Endothelial cell of umbilical vein (primary cell): ENCODE measurements at regions not wholly inside any gene's neighbourhood (a gene's known extent, or its start where the extent isn't known, plus 50 kb on each side); places are given as distances from the start of the nearest gene placed in this dataset.

ENCODE experiments used
- EZH2 ChIP-seq: IDR thresholded peaks from 2 replicates; pipeline ENCODE4 v1.6.1; 2012; ENCODE audit warnings: borderline replicate concordance, low read depth, mild to moderate bottlenecking, moderate library complexity, low read length, inconsistent platforms; ENCODE audit not compliant: severe bottlenecking
- POLR2A ChIP-seq: IDR thresholded peaks from 2 replicates; pipeline ENCODE4 v1.6.1; 2012; ENCODE audit warnings: low read depth, mild to moderate bottlenecking, control low read depth, low read length
- TF ChIP-seq, protein P1 (sequence below), 2 donors: IDR thresholded peaks; 1 replicate in 1 of 2; 2 replicates in 1 of 2; pipeline ENCODE4 v1.5.1; 2011; ENCODE audit warnings: low read length in 2 of 2, mild to moderate bottlenecking in 2 of 2, moderate library complexity in 2 of 2, control low read depth in 1 of 2, inconsistent platforms in 1 of 2, low read depth in 1 of 2; ENCODE audit not compliant: insufficient read depth in 1 of 2; ENCODE audit errors: extremely low read depth in 1 of 2

DNA sequence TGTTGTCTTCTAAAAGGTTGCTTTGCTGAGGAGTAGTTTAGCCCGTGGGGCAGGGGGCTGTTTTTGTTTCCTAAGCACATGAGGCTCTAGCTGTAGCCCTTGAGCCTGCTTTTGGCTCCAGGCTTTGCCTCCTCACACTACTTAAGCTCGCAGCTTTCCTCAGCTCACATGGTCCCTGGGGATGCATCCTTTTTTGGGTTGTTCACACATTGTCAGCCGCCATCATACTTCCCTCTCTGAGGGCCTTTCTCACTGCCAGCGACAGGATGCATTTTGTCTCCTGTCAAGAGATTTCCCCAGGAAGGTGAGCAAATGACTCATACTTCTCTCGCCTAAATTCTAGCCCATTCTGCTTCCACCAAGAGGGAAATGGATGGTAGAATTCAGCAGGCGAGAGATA lies 279.5 kb upstream of the PKDCC start:
- TF ChIP-seq, protein P1, sequence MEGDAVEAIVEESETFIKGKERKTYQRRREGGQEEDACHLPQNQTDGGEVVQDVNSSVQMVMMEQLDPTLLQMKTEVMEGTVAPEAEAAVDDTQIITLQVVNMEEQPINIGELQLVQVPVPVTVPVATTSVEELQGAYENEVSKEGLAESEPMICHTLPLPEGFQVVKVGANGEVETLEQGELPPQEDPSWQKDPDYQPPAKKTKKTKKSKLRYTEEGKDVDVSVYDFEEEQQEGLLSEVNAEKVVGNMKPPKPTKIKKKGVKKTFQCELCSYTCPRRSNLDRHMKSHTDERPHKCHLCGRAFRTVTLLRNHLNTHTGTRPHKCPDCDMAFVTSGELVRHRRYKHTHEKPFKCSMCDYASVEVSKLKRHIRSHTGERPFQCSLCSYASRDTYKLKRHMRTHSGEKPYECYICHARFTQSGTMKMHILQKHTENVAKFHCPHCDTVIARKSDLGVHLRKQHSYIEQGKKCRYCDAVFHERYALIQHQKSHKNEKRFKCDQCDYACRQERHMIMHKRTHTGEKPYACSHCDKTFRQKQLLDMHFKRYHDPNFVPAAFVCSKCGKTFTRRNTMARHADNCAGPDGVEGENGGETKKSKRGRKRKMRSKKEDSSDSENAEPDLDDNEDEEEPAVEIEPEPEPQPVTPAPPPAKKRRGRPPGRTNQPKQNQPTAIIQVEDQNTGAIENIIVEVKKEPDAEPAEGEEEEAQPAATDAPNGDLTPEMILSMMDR (IDR thresholded peaks at IDR 0.05; ENCODE audit: extremely low read depth in 1 of 2, insufficient read depth in 1 of 2, low read depth in 1 of 2, low read length in 2 of 2), result no peak
- TF ChIP-seq POLR2A (no peak), EZH2 (no peak)
